Smooth muscle cell (in vitro differentiated cells): ENCODE measurements at regions not wholly inside any gene's neighbourhood (a gene's known extent, or its start where the extent isn't known, plus 50 kb on each side); places are given as distances from the start of the nearest gene placed in this dataset.

Source experiments
- DNase-seq: peaks from one replicate; lab custom pipeline; 2025; ENCODE audit not compliant: unreplicated experiment; lab: John Stamatoyannopoulos, UW
- H2AFZ ChIP-seq: fragments of 200-600 bp; sonication (generic); 2 replicates; pipeline ENCODE4 v1.6.0; 2016; ENCODE audit warnings: antibody characterized with exemption, low read depth, mild to moderate bottlenecking
- H3F3A ChIP-seq: fragments of 200-600 bp; sonication (generic); 2 replicates; pipeline ENCODE4 v1.6.0; 2017; ENCODE audit warnings: antibody characterized with exemption, low read depth
- H3K27ac ChIP-seq: fragments of 200-600 bp; sonication (generic); 2 replicates; pipeline ENCODE4 v1.5.1; 2016; ENCODE audit warnings: low read depth, mild to moderate bottlenecking
- H3K27me3 ChIP-seq: fragments of 200-600 bp; sonication (generic); 2 replicates; pipeline ENCODE4 v1.6.1; 2016; ENCODE audit warnings: low read depth, mild to moderate bottlenecking
- H3K36me3 ChIP-seq: fragments of 200-600 bp; sonication (generic); 2 replicates; pipeline ENCODE4 v1.5.1; 2016; ENCODE audit warnings: low read depth
- H3K4me1 ChIP-seq: fragments of 200-600 bp; sonication (generic); 2 replicates; pipeline ENCODE4 v1.5.1; 2016; ENCODE audit warnings: low read depth
- H3K4me2 ChIP-seq: fragments of 200-600 bp; sonication (generic); 2 replicates; pipeline ENCODE4 v1.6.0; 2016; ENCODE audit warnings: mild to moderate bottlenecking
- H3K4me3 ChIP-seq: fragments of 200-600 bp; sonication (generic); 2 replicates; pipeline ENCODE4 v1.5.1; 2016; ENCODE audit warnings: mild to moderate bottlenecking
- H3K79me2 ChIP-seq: fragments of 200-600 bp; sonication (generic); 2 replicates; pipeline ENCODE4 v1.6.0; 2016; ENCODE audit warnings: low read depth, mild to moderate bottlenecking
- H3K9ac ChIP-seq: fragments of 200-600 bp; sonication (generic); 2 replicates; pipeline ENCODE4 v1.6.0; 2016; ENCODE audit warnings: low read depth
- H3K9me3 ChIP-seq: fragments of 200-600 bp; sonication (generic); replicated peaks from 2 replicates; pipeline ENCODE4 v1.5.1; 2016; ENCODE audit warnings: low read depth
- H4K20me1 ChIP-seq: fragments of 200-600 bp; sonication (generic); 2 replicates; pipeline ENCODE4 v1.6.0; 2016; ENCODE audit warnings: low read depth
- WGBS: methylation state at CpG from one replicate; pipeline ENCODE4 v1.1.7; 2016; ENCODE audit warnings: low lambda C conversion rate; 5-methylcytosine and 5-hydroxymethylcytosine counted together
- TF ChIP-seq, protein P1 (sequence below): fragments of 200-600 bp; sonication (generic); IDR thresholded peaks from 2 replicates; pipeline ENCODE4 v1.5.1; 2017; ENCODE audit warnings: borderline replicate concordance, mild to moderate bottlenecking, antibody characterized with exemption; ENCODE audit not compliant: insufficient read depth, poor library complexity, severe bottlenecking

DNA sequence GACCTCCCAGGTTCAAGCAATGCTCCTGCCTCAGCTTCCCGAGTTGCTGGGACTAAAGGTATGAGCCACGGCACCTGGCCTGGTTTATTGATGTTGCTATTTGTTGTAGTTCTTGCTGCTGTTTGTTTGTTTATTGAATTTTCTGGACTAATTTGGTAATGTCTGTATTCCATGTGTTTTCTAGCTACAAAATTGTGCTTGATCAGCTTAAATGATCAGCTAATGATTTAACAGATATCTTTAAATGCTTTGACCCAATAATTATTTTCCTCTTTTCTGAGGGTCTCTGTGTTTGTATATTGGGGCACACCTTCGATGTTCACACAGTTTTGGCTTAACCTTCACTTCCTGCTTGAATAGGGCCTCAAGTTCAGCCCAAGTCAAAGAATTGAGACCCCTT, 488.1 kb upstream of the HTR2C start:
- Histone ChIP-seq H3K9ac (no peak overlapping the region), H3K4me1 (peaks cover 10% of the 10 kb centered on the region), H3F3A (no peaks in the 10 kb centered on the region), H3K79me2 (no peaks in the 10 kb centered on the region), H4K20me1 (no peaks in the 10 kb centered on the region), H3K27me3 (no peaks in the 10 kb centered on the region), H3K27ac (no peak overlapping the region), H3K9me3 (peaks cover 11% of the 10 kb centered on the region), H3K36me3 (no peaks in the 10 kb centered on the region), H3K4me3 (no peak overlapping the region), H2AFZ (no peak overlapping the region), H3K4me2 (no peak overlapping the region)
- WGBS, result 95% methylated on average over 3 of the region's 3 CpGs
- DNase-seq, result no peak
- TF ChIP-seq, protein P1, sequence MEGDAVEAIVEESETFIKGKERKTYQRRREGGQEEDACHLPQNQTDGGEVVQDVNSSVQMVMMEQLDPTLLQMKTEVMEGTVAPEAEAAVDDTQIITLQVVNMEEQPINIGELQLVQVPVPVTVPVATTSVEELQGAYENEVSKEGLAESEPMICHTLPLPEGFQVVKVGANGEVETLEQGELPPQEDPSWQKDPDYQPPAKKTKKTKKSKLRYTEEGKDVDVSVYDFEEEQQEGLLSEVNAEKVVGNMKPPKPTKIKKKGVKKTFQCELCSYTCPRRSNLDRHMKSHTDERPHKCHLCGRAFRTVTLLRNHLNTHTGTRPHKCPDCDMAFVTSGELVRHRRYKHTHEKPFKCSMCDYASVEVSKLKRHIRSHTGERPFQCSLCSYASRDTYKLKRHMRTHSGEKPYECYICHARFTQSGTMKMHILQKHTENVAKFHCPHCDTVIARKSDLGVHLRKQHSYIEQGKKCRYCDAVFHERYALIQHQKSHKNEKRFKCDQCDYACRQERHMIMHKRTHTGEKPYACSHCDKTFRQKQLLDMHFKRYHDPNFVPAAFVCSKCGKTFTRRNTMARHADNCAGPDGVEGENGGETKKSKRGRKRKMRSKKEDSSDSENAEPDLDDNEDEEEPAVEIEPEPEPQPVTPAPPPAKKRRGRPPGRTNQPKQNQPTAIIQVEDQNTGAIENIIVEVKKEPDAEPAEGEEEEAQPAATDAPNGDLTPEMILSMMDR, result no peak

GRCh38 chrX:114087543-114087942, 496.3 kb upstream of the HTR2C start:
- no peaks in the 10 kb centered on the region for H3K79me2 ChIP-seq
- 93% methylated on average over 1 of the region's 1 CpG for WGBS
- H3K4me3 ChIP-seq, result no peak overlapping the region
- H3F3A ChIP-seq, result no peaks in the 10 kb centered on the region
- no peak for DNase-seq
- no peaks in the 10 kb centered on the region for H4K20me1 ChIP-seq
- H3K27ac ChIP-seq, result no peak overlapping the region
- H3K27me3 ChIP-seq, result no peaks in the 10 kb centered on the region
- H3K4me2 ChIP-seq, result no peak overlapping the region
- H3K4me1 ChIP-seq, result no peaks in the 10 kb centered on the region
- no peaks in the 10 kb centered on the region for H3K36me3 ChIP-seq
- TF ChIP-seq, protein P1, result no peak
- no peak overlapping the region for H2AFZ ChIP-seq
- H3K9ac ChIP-seq, result no peak overlapping the region
- peaks cover 14% of the 10 kb centered on the region for H3K9me3 ChIP-seq

GRCh38 chrX:114077773-114078172, 506.1 kb upstream of the HTR2C start:
- DNase-seq, result no peak
- H3K9ac ChIP-seq, result no peak overlapping the region
- no peak overlapping the region for H3K4me3 ChIP-seq
- no peaks in the 10 kb centered on the region for H3K36me3 ChIP-seq
- peaks cover 14% of the 10 kb centered on the region for H3K4me1 ChIP-seq
- no peak overlapping the region for H3K27ac ChIP-seq
- no peak overlapping the region for H2AFZ ChIP-seq
- no peaks in the 10 kb centered on the region for H3K27me3 ChIP-seq
- H3K4me2 ChIP-seq, result no peak overlapping the region
- H3F3A ChIP-seq, result no peaks in the 10 kb centered on the region
- no peaks in the 10 kb centered on the region for H4K20me1 ChIP-seq
- TF ChIP-seq, protein P1, result no peak
- H3K79me2 ChIP-seq, result no peaks in the 10 kb centered on the region
- 62% methylated on average over 3 of the region's 3 CpGs for whole genome bisulfite sequencing
- no peaks in the 10 kb centered on the region for H3K9me3 ChIP-seq

- H3F3A ChIP-seq, result no peaks in the 10 kb centered on the region
- H3K4me2 ChIP-seq, result no peak overlapping the region
- DNase-seq, result no peak
- H3K27me3 ChIP-seq, result no peaks in the 10 kb centered on the region
- peak overlapping the region; percentile 24 for H2AFZ ChIP-seq
- no peaks in the 10 kb centered on the region for H4K20me1 ChIP-seq
- no peak overlapping the region for H3K4me3 ChIP-seq
- peaks cover 14% of the 10 kb centered on the region for H3K4me1 ChIP-seq
- H3K9ac ChIP-seq, result no peak overlapping the region
- TF ChIP-seq, protein P1, result peak; percentile 59
- no peaks in the 10 kb centered on the region for H3K36me3 ChIP-seq
- H3K79me2 ChIP-seq, result no peaks in the 10 kb centered on the region
- H3K27ac ChIP-seq, result no peak overlapping the region
- 48% methylated on average over 4 of the region's 4 CpGs for WGBS
- H3K9me3 ChIP-seq, result no peaks in the 10 kb centered on the region
Observed at GRCh38 chrX:114075073-114075673, 508.7 kb upstream of the HTR2C start.
